HG03469 (cell line): ENCODE measurements at regions not wholly inside any gene's neighbourhood (a gene's known extent, or its start where the extent isn't known, plus 50 kb on each side); places are given as distances from the start of the nearest gene placed in this dataset.
"Not testable (repeated sequence)": the region's sequence is repeated elsewhere in the genome, so short reads cannot be mapped to it uniquely, and the experiment has no call there.

ENCODE experiments used
- ATAC-seq: cut with Tn5 transposase; IDR thresholded peaks from one replicate; pipeline ENCODE4 v1.9.1; 2021; ENCODE audit warnings: mild to moderate bottlenecking, moderate library complexity, moderate number of reproducible peaks; ENCODE audit not compliant: unreplicated experiment

DNA sequence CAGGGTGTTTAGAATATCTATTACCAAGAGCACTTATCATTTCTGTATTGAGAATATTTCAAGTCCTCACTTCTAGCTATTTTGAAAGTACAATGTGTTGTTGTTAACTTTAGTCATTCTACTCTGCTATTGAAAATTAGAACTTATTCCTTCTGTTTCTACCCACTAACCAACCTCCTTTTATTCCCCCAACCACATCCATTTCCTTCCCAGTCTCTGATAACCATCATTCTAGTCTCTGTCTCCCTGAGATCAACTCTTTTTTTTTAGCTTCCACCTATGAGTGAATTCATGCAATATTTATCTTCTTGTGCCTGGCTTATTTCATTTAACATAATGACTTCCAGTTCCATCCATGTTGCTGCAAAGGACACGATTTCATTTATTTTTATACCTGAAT, 290.6 kb upstream of the OR4E1 start:
- ATAC-seq = no peak

DNA sequence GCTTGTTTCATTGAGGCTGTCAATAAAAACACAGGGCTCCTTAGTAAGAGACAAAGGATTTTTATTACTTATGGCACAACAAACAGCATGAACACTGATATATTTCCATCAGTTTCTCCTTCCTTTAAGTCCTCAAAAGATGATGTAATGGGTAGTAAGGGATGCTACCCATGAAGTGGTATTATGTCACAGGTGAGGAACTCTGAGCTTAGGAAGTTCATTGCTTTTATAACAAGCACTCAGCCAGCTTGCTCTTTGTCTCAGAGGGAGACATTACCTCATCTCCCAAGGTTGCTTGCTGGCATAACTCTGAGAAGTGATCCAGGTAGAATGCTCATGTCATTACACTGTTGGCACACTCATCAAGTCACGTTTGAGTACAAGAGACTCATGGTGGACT, 287.0 kb upstream of the OR4E1 start:
- no peak for ATAC-seq

DNA sequence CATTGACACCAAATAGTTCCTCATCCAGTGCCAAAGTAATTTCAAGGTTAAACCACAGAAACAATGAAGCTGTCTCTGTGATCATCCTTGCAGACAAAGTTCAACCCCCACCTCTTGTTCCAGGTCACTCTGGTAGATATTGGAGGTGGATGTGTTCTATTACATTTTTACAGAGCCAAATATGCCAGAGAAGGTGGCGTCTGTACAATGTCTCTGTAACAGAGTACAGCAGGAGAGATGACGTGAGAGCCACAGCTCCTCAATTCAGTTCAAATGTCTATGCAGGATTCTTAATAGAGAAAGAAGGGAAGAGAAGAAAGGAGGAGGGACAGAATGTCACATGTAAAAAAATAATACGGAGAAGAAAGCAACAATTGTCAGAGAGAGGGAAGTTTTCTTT, 268.3 kb upstream of the OR4E1 start:
- ATAC-seq = no peak

DNA sequence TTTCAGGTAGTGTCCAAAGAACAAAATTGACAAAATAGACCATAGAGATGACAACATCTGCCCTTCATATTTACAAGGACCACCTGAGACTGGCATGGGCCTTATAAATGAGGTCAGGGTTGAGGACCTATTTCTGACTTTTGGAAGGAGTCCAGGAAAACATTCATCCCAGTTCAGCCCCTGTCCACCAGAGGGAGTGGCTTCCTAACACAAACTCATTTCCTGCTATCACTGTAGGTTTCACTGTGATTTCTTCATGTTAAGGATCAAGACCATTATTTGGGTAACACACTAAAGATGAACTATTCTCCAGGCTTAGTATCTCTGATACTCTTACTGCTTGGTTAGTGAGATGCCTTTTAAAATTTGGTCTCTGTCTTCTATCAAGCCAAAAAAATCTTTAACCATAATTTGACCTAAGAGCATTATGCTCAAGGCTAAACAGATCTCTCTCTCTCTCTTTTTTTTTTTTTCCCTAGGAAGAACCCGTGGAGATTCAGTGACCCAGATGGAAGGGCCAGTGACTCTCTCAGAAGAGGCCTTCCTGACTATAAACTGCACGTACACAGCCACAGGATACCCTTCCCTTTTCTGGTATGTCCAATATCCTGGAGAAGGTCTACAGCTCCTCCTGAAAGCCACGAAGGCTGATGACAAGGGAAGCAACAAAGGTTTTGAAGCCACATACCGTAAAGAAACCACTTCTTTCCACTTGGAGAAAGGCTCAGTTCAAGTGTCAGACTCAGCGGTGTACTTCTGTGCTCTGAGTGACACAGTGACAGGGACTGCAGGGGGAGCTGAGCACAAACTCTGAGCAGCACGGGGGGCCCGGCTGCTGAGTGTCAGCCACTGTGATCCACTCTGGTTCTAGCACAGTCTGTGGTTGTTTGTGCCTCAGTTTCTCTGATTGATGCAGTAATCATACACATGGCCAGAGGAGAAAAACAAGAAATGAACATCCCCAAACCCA, 267.6 kb upstream of the OR4E1 start:
- ATAC-seq = no peak

DNA sequence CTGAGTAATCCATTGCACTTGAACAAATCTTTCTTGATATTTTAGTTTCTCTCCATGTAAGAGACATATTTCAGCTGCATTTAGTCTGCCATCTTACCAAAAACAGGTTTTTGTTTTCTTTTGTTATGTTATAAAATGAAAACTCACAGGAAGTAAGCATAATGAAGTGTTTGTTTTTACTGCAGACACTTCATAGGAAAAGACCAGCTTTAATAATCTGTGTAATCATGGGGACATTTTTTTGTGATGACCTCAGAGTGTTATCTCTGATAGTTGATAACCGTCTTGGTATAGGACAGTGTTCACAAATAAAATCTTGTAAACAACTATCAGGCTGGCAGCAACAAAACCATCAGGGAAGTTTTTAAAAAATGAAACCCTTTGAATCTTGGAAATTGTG, 266.2 kb upstream of the OR4E1 start:
- ATAC-seq = no peak

DNA sequence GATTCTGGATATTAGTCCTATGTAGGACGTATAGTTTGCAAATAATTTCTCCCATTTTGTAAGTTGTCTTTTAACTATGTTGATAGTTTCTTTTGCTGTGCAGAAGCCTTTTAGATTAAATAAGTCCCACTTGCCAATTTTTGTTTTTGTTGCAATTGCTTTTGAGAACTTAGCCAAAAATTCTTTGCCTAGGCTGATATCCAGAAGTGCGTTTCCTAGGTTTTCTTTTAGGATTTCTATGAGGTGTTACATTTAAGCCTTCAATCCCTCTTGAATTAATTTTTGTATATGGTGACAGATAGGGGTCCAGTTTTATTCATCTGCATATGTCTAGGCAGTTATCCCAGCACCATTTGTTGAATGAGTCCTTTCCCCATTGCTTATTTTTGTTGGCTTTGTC, 264.4 kb upstream of the OR4E1 start:
- ATAC-seq = no peak

DNA sequence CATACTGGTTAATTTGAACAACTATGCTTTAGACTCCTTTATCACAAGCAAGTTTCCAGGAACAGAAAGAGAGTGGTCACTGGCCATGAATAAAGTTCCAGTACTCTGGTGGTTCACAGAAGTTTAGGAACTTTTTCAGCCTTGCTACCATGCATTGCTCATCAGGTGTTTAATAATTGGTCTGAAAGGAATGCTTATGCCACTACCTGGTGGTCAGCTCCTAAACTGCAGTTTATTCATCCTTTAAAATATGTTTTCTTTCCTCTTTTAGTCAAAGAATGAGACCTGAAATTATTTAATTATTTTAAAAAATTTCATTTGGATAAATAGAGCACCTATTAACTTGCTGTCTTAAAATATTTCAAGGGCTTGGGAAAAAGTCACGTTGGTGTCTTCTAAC, 260.1 kb upstream of the OR4E1 start:
- ATAC-seq = no peak

DNA sequence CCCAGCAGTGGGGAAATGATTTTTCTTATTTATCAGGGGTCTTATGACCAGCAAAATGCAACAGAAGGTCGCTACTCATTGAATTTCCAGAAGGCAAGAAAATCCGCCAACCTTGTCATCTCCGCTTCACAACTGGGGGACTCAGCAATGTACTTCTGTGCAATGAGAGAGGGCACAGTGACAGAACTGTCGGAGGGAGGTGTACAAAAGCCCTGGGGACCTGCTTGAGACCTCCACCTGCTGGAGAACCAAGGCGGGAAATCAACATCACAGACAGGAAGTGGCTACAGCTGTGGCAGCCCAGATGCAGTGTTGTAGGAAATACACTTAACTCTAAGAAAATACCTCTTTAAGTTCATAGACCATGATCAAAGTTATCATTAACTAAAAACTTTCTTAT, 250.9 kb upstream of the OR4E1 start:
- ATAC-seq = peak; percentile 54

DNA sequence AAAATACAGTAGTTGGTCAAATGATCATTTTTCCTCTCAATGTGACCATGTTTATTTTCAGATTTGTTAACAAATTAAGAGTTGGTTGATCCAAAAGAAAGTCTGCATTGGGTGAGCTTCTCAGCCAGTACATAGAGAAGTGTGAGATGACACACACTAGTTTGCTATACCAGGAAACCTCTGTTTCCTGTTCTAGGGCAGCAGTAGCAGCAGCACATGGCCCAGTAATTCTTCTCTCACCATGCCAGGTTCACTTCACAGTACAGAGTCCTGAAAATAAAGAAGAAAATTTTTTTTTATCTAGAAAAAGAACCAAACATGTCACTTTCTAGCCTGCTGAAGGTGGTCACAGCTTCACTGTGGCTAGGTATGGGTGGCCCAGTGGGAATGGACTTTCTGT, 250.2 kb upstream of the OR4E1 start:
- peak; percentile 68 for ATAC-seq

DNA sequence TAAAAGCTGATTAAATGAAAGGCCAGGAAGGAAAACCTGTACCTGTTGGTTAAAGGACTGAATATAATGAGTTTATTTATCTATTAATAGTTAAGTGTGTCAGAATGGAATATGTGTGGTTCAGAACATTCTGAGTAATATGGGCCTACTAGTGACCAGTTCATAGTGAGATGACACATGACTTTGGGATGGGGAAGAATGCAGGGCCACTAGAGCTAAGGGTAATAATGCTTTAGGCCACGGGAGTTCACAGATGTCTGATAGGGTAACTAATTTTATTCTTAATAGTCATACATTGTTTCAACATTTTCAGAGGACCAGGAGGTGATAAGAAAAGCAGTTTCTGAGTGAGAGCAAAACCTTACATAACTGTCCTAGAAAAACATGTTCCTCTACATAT, 247.8 kb upstream of the OR4E1 start:
- no peak for ATAC-seq

DNA sequence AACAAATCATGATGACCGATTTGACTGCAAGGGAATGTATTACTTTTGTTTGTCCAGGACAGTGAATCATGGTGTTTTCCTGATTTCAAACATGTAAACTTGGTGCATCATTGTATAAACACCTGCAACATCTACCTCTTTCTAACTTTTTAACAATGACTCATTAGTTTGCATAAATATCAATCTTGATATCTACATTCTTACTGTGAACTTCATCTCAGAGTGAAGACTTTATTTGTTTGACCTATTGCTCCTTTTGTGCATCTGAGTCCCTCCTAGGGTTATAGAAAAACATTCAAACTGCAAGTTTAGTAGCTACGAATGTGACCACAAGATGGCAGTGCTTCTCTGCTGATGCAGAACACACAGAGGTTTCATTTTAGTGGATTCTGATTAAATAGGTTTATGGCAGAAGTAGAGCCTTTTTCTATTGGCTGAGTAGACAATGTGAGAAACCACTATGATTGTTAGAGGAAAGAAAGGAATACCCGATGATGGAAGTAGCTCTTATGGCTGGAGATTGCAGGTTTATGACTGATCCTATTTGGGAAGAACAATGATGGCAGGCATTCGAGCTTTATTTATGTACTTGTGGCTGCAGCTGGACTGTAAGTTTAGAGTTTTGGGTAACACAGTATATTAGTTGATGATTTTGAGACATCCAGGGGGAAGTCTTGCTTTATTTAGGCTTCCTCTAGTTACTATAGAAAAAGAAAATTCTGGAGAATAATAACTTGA, 244.2 kb upstream of the OR4E1 start:
- ATAC-seq = no peak

DNA sequence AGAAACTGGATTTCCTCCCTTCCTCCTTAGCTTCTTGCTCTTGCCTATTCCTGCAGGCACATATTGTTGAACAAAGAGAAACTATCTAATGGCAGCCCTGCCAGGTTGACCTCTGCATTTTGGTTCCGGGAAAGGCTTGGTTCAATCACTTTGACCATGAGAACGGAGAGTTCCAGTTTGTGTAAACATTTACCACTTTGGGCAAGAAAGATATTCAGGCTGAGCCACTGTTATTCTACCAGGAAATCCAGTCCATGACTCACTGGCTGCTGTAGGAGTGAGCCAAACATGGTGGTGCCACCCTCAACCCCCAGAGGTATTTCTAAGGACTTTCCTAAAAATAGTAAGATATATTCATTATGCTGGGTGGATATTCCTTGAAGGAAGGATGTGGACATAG, 242.2 kb upstream of the OR4E1 start:
- ATAC-seq = no peak

DNA sequence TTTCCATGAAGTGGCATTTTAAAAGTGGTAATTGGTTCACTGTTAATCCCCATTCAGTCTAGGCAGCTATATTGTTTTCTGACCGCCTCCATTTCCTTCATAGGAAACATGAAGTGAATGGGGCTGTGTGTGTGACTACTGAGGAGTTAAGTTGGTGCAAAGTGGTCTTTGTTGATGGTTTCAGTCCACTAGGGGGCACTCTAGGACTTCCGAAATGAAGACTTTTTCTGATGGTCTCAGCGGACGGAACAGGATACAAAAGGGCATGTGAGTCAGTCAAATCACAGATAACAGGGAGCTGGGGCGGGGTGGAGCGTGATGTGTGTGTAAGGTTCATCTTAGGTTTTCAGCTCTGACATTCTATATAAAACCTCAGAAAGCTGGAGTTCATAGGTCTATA, 240.1 kb upstream of the OR4E1 start:
- ATAC-seq = no peak

DNA sequence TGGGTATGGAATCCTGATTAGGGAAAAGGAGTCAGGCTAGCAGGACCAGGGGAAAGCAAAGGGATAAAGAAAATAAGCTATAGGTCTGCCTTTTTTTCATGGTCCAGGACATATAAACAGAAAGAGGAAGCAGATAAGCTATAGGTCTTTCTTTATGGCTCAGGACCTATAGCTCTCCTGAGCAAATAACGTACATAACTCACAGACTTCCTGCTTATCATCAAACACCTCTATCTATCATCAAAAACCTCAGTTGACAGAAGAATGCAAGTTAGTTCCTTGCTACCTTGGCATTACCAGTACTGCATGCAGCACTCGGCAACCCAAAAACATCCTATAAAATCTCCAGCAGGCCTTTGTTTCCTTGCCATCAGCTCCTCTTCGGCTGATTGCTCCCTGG, 238.7 kb upstream of the OR4E1 start:
- ATAC-seq = no peak

DNA sequence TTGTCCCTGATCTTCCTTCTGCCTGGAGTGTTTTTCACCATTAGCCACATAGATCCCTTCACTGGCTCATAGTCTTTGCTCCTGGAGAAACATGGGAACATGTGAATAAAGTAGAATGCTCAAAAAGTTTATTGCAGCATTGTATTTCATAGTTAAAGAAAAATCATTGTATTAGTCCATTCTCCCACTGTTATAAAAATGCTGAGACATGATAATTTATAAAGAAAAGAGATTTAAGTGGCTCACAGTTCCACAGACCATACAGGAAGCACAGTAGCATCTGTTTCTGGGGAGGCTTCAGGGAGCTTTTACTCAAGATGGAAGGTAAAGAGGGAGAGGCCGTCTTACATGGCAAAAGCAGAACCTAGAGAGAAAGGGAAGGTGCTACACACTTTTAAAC, 238.3 kb upstream of the OR4E1 start:
- no peak for ATAC-seq

DNA sequence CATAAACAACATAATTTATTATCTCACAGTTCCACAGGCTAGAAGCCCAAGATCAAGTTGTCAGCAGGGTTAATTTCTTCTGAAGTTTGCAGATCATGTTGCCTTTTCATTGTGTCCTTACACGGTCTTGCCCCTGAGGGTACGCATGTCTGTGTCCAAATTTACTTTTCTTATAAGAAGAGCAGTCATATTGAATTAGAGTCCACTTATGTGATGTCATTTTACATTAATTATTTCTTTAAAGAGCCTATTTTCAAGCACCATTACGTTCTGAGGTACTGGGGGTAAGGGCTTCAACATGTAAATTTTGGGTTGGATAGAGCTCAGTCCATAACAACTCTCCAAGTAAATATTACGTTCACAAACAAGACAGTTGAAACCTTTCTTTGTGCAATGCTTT, 236.6 kb upstream of the OR4E1 start:
- ATAC-seq = no peak

DNA sequence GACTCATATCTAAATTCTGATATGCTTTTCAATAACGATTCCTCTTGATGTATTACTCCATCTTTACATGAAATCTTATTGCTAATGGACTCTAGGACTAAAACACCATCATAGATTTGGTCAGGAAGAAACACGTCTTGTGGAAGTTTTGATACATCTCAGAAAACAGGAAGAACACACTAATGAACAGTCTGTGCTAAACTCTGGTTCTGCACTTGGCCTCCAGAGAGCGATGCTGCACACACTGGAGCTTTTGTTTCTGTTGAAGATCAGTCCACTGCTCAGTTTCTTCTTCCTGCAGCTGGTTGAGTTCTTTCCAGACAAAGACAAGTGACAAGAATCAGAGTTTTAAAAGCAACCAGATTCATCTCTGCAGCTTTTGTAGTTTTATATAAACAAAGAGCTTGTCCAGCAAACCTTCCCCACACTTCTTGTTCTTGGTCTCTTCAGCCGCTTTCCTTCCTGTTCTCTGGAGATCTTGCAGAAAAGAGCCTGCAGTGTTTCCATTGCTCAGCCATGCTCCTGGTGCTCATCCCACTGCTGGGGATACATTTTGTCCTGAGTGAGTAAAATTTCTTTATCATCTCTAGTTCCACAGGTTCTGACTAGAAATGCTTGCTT, 229.1 kb upstream of the OR4E1 start:
- ATAC-seq = no peak

DNA sequence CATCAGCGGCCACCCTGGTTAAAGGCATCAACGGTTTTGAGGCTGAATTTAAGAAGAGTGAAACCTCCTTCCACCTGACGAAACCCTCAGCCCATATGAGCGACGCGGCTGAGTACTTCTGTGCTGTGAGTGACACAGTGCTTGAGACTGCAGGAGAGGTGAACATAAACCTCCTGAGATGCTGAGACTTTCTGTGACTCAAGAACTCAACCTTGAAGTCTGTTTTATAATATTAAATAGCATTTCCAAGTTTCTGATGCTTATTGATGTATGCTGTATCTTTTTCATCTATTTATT, 221.2 kb upstream of the OR4E1 start:
- ATAC-seq = not testable (repeated sequence)

DNA sequence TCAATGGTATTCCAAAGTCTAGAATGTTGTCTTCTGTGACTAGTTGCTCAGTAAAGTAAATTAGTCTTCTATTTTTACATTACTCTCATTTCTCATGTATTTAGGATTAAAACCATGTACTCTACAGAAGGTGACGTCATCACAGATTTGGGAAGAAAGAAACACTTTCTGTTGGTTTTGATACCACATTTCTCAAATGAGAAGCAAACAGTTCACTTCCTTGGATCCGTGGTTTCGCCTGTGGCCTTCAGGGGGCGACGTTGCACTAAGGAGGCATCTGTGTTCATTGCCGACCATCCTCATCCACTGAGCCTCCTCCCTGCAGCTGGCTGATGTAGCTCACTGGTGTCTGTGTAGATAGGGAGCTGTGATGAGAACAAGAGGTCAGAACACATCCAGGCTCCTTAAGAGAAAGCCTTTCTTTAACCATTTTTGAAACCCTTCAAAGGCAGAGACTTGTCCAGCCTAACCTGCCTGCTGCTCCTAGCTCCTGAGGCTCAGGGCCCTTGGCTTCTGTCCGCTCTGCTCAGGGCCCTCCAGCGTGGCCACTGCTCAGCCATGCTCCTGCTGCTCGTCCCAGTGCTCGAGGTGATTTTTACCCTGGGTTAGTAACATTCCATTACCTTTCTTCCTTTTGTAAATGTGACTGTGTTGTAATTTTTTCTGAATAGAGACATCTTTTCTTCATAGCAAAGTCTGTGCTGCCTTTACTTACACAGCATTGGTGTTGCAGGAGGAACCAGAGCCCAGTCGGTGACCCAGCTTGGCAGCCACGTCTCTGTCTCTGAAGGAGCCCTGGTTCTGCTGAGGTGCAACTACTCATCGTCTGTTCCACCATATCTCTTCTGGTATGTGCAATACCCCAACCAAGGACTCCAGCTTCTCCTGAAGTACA, 220.6 kb upstream of the OR4E1 start:
- no peak for ATAC-seq

DNA sequence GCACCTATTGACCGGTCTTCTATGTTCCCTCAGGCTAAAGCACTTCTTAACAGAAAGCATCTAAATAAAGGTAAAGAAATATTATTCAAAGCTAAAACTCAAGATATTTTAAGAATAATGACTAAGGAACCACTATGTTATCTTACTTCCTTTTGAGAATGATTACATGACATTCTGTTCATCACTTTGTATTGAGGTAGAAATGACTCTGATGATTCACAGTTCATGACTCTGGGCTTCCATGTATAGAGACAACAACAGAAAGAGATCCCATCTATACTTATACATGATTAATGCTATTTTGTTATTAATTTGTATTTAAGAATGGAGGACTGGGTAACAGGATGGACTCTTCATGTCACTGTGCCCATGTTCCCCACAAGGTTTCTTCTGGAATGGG, 218.3 kb upstream of the OR4E1 start:
- ATAC-seq = no peak

DNA sequence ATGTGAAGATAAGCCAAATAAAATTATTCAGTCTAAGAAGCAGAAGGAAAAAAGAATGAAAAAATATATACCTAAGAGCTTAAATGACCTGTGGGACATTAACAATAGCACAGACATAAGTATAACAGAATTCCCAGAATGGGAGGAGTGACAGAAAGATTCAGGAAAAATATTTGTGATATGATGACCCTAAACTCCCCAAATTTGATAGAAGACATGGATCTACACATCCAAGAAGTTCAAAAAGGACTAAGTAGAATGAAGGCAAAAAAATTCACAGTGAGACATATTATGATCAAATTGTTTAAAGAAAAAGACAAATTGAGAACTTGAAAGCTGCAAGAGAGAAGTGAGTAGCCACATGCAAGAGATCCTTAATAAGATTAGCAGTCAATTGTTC, 211.4 kb upstream of the OR4E1 start:
- no peak for ATAC-seq
